ENCODE measurements at regions not wholly inside any gene's neighbourhood (a gene's known extent, or its start where the extent isn't known, plus 50 kb on each side); places are given as distances from the start of the nearest gene placed in this dataset.

- TF ChIP-seq POLR2A (IDR thresholded peaks at IDR 0.05) (no peak), CTCF (IDR thresholded peaks at IDR 0.05) (no peak), EP300 (IDR thresholded peaks at IDR 0.05) (no peak)
Observed at GRCh38 chr21:25375675-25376074, 231.6 kb downstream of the MRPL39 start.
